Peyer's patch (tissue), 4 donors: ENCODE measurements at regions not wholly inside any gene's neighbourhood (a gene's known extent, or its start where the extent isn't known, plus 50 kb on each side); places are given as distances from the start of the nearest gene placed in this dataset.

ENCODE experiments used
- POLR2A ChIP-seq, 2 donors: fragments of 450-650 bp; IDR thresholded peaks; one replicate each; pipeline ENCODE4 v1.5.1; 2017; ENCODE audit warnings: antibody characterized with exemption in 2 of 2, mild to moderate bottlenecking in 2 of 2, moderate library complexity in 2 of 2
- TF ChIP-seq, protein P1 (sequence below), 6 experiments: fragments of 450-650 bp in 4 of 6; fragments of 200-600 bp in 2 of 6; sonication (generic) in 1 of 6; IDR thresholded peaks; one replicate each; pipeline ENCODE4 v1.5.1; 2017 to 2019; ENCODE audit warnings: antibody characterized with exemption in 6 of 6, mild to moderate bottlenecking in 3 of 6, moderate library complexity in 1 of 6

DNA sequence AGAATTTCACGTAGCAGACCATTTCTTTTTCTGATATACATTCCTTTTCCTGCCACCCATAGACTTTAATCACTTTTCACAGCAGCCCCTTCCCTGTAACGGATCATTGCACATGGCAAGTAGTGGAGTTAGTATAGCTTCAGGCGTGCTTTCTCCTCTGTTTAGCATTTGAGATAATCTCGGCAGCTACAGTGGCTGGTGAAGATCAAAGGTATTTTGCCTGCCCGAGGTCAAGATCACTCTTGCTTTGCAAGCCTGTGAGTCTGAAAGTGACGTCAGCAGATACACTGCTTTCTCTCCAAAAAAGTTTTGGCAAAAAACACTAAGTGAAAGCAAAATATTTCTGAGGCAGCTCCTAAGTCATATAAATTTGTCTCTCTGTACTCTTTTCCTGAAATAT, 260.0 kb downstream of the NDFIP2 start:
- TF ChIP-seq, protein P1, sequence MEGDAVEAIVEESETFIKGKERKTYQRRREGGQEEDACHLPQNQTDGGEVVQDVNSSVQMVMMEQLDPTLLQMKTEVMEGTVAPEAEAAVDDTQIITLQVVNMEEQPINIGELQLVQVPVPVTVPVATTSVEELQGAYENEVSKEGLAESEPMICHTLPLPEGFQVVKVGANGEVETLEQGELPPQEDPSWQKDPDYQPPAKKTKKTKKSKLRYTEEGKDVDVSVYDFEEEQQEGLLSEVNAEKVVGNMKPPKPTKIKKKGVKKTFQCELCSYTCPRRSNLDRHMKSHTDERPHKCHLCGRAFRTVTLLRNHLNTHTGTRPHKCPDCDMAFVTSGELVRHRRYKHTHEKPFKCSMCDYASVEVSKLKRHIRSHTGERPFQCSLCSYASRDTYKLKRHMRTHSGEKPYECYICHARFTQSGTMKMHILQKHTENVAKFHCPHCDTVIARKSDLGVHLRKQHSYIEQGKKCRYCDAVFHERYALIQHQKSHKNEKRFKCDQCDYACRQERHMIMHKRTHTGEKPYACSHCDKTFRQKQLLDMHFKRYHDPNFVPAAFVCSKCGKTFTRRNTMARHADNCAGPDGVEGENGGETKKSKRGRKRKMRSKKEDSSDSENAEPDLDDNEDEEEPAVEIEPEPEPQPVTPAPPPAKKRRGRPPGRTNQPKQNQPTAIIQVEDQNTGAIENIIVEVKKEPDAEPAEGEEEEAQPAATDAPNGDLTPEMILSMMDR (IDR thresholded peaks at IDR 0.05), result no peak
- TF ChIP-seq POLR2A (IDR thresholded peaks at IDR 0.05), result no peak
